Common myeloid progenitor, CD34-positive (primary cell): ENCODE measurements at regions not wholly inside any gene's neighbourhood (a gene's known extent, or its start where the extent isn't known, plus 50 kb on each side); places are given as distances from the start of the nearest gene placed in this dataset.

ENCODE experiments used
- CTCF ChIA-PET: fragments of 350-600 bp; sonication (Branson Sonifier 250); formaldehyde crosslinking; loops from one replicate; lab custom pipeline; 2021; ENCODE audit warnings: antibody characterized with exemption; lab: Charles Lee
- POLR2A ChIA-PET: fragments of 350-600 bp; sonication (Branson Sonifier 250); formaldehyde crosslinking; loops from one replicate; lab custom pipeline; 2021; ENCODE audit warnings: antibody characterized with exemption; lab: Charles Lee
- DNase-seq, 3 donors: peaks; one replicate each; pipeline versions ENCODE4 v3.0.0 to v3.0.0-alpha.2; 2013
- H3K27ac ChIP-seq, 2 experiments: 1 replicate in 1 of 2; 2 replicates in 1 of 2; pipeline ENCODE4 v1.7.0; 2013; ENCODE audit warnings: inconsistent platforms in 2 of 2, low read length in 2 of 2, mild to moderate bottlenecking in 2 of 2, low read depth in 1 of 2, moderate library complexity in 1 of 2; ENCODE audit not compliant: severe bottlenecking in 2 of 2, insufficient read depth in 1 of 2, poor library complexity in 1 of 2
- H3K27me3 ChIP-seq, 5 experiments: replicated peaks in 2 of 5; 1 replicate in 3 of 5; 2 replicates in 2 of 5; pipeline versions ENCODE4 v1.6.1 to v1.7.0; 2013; ENCODE audit warnings: low read length in 4 of 5, mild to moderate bottlenecking in 2 of 5, moderate library complexity in 2 of 5, inconsistent platforms in 1 of 5; ENCODE audit not compliant: insufficient read depth in 5 of 5, control insufficient read depth in 4 of 5
- H3K36me3 ChIP-seq, 4 experiments: 1 replicate in 2 of 4; 2 replicates in 2 of 4; pipeline versions ENCODE4 v1.6.1 to v1.7.0; 2013; ENCODE audit warnings: low read length in 3 of 4, control low read depth in 1 of 4, mild to moderate bottlenecking in 1 of 4; ENCODE audit not compliant: control insufficient read depth in 4 of 4, insufficient read depth in 4 of 4
- H3K4me1 ChIP-seq, 4 experiments: 1 replicate in 3 of 4; 2 replicates in 1 of 4; pipeline versions ENCODE4 v1.6.1 to v1.7.1; 2013; ENCODE audit warnings: low read length in 3 of 4, mild to moderate bottlenecking in 3 of 4, control low read depth in 1 of 4, inconsistent platforms in 1 of 4, moderate library complexity in 1 of 4; ENCODE audit not compliant: control insufficient read depth in 4 of 4, insufficient read depth in 4 of 4; ENCODE audit errors: control extremely low read depth in 1 of 4
- H3K4me3 ChIP-seq, 7 experiments: 1 replicate in 4 of 7; 2 replicates in 3 of 7; pipeline versions ENCODE4 v1.5.1 to v1.7.0; 2013; ENCODE audit warnings: mild to moderate bottlenecking in 7 of 7, low read length in 6 of 7, moderate library complexity in 6 of 7, inconsistent platforms in 2 of 7, low read depth in 2 of 7, control low read depth in 1 of 7; ENCODE audit not compliant: insufficient read depth in 4 of 7, control insufficient read depth in 1 of 7; ENCODE audit errors: extremely low read depth in 1 of 7
- H3K9me3 ChIP-seq, 5 experiments: 1 replicate in 4 of 5; 2 replicates in 1 of 5; pipeline versions ENCODE4 v1.6.1 to v1.7.1; 2013; ENCODE audit warnings: low read length in 4 of 5, mild to moderate bottlenecking in 2 of 5, inconsistent platforms in 1 of 5, low read depth in 1 of 5, moderate library complexity in 1 of 5; ENCODE audit not compliant: control insufficient read depth in 4 of 5, insufficient read depth in 2 of 5; ENCODE audit errors: control extremely low read depth in 1 of 5
- WGBS: methylation state at CpG from one replicate; pipeline ENCODE4 v1.1.5; 2013; ENCODE audit not compliant: insufficient coverage; 5-methylcytosine and 5-hydroxymethylcytosine counted together

DNA sequence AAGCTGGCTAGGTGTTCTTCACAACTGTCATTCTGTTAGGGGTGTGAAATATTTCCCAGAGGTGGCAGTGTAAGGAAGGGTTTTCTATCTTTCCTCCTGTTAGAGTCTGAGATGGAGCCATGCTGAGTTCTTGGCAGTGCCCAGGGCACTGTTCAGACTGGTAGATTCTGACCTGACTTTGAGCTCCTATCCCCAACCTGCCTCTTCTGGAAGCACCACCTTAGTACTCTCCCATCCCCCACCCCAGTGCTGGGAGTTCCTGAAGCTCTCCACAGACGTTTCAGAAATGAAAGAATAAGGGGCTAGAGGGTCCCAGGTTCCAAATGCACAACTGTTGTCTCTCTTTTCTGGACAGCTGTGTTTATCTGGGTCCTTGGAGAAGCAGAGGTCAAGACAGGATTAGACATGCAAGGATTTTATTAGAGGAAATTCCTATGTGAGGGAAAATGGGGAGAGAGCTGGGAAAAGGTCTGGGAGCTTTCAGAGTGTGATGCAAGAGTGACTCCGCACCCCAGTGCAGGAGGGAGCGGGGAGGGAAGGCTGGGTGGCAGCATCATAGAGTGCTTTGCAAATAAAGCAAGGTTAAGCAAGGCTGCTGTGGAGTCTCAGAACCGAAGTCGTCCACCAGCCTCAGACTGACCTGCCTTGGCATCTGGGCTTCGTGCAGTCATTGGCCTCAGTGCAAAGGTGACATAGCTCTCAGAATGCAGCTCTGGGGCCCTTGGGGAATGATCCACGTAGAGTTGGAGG, 75.5 kb downstream of the SLC4A3 start:
- ChIA-PET POLR2A (no interaction called here), CTCF (interaction anchor here (1.0 to 5.0 kb wide), 2 partner anchors 13 to 162 kb away, joined by 3 to 22 read pairs; no protein-coding TSS in a partner anchor)
- H3K36me3 ChIP-seq, result no peaks in the 10 kb centered on the region
- 89% methylated on average over 7 of the region's 7 CpGs for WGBS
- H3K4me1 ChIP-seq, result no peaks in the 10 kb centered on the region
- peaks cover 2 to 16% (median 4%) of the 10 kb centered on the region in 5 experiments for H3K27me3 ChIP-seq
- no peak overlapping the region for H3K27ac ChIP-seq
- no peaks in the 10 kb centered on the region for H3K9me3 ChIP-seq
- DNase-seq, result no peak
- no peak overlapping the region for H3K4me3 ChIP-seq

DNA sequence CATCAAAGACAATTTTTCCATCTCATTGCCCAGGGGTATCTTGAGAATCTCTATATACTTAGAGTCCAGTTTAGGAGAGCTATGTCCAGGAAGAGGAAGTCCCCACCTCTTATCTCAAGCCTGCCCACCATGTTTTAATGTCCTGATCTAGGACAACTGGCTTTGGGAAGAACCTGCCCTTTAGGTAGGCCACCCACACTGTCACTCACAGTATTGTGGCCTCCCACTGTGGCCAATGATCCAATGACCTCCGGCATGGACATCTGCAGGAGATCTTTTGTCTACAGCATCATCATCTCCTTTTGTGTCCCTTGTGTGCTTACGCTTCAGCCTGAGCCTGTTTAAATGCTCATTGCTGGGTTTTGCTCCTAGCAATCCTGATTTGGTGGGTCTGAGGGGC, 77.4 kb downstream of the SLC4A3 start:
- Histone ChIP-seq H3K4me3 (no peak overlapping the region), H3K36me3 (no peaks in the 10 kb centered on the region), H3K9me3 (no peaks in the 10 kb centered on the region), H3K27ac (no peak overlapping the region), H3K4me1 (no peaks in the 10 kb centered on the region), H3K27me3 (peaks cover 0 to 6% (median 0%) of the 10 kb centered on the region in 5 experiments)
- ChIA-PET CTCF (interaction anchor here (0.6 kb wide), 1 partner anchor 174 kb away, joined by 4 read pairs; no protein-coding TSS in a partner anchor), POLR2A (no interaction called here)
- DNase-seq, result no peak
- 91% methylated on average over 2 of the region's 2 CpGs for WGBS

DNA sequence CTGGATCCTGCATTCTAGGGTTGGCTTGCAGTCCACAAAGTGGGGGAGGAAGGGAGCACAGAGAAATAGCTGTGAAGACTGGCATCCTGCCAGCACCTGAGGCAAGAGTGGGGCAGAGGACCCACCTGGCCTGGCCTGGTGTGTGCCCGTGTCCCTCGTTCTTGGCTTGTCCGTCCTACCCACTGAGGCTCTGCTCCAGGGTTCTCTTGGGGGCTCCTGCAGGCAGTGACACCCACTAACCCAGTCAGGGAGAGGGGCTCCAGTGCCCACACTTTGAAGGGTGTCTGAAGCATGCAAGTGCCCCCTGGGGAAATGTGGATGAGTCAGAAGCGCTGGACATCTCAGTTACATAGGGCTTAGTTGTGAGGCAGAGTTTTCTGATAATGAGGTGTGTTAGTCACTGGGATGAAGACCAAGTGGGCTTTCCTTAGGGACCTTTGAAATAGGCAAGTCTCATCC, 79.4 kb downstream of the SLC4A3 start:
- no peak for DNase-seq
- peaks cover 0 to 6% (median 0%) of the 10 kb centered on the region in 5 experiments for H3K27me3 ChIP-seq
- ChIA-PET CTCF (no interaction called here), POLR2A (no interaction called here)
- WGBS, result 96% methylated on average over 4 of the region's 4 CpGs
- no peak overlapping the region for H3K4me3 ChIP-seq
- no peaks in the 10 kb centered on the region for H3K36me3 ChIP-seq
- H3K9me3 ChIP-seq, result no peaks in the 10 kb centered on the region
- H3K27ac ChIP-seq, result no peak overlapping the region
- no peaks in the 10 kb centered on the region for H3K4me1 ChIP-seq

DNA sequence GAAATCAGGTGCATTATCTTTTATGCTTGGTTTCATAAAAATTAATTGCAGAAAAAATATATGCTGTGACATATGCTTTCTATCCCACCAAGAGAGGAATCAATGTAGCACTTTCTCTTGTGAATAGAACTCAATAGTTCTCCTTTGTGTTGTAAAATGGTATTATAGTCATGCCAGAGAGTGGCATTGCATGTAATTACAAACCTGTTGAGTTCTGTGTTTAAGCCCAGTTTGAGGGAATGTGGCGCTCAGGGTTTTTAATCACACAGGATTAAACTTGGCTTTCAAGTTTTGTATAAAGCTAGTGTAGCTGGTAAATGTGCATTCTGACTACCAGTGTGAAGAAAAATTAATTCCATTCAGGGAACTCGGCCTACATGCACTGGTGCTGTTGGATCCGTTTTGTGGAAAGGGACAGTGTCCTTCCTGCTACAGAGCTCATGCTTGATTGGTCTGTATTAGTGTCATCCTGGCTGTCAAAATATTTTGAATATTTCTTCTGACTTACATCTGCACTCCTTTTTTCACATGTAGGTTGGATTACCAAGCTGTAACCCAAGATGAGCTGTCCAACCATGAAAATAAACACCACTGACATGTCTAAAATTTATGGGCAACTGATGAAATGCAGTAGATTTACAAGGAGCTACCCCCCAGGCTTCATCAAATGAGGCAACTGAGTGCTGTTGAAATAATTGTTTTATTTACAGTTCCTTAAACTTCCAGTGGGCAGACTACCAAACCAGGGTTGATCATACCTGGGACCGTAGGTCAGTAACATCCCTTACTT, 80.3 kb downstream of the SLC4A3 start:
- Histone ChIP-seq H3K36me3 (no peaks in the 10 kb centered on the region), H3K4me1 (no peaks in the 10 kb centered on the region), H3K27ac (no peak overlapping the region), H3K27me3 (peaks cover 0 to 6% (median 0%) of the 10 kb centered on the region in 5 experiments), H3K9me3 (no peaks in the 10 kb centered on the region), H3K4me3 (no peak overlapping the region)
- 100% methylated on average over 4 of the region's 4 CpGs for WGBS
- POLR2A ChIA-PET, result no interaction called here
- no peak for DNase-seq
- CTCF ChIA-PET, result no interaction called here

DNA sequence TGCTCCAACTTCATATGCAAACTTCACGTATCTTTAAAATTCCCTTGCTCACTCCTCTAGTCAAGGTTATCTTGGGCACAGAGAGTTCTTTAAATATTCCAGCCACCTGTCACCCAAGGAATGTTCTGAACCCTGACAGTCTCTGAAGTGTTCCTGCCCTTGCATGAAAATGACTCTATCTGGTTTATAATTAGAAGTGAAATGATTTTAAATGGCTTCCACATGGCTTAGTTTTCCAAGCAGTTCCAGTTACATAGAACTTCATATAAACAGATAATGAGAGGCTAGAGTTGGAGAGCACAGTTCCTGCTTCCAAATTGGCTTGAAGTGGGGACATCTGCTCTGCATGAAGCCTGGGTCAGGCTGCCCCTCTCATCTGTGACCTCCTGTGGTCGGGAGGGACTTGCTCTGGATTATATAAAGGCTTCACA, 81.9 kb downstream of the SLC4A3 start:
- H3K4me3 ChIP-seq, result no peak overlapping the region
- no peak for DNase-seq
- peaks cover 0 to 3% (median 0%) of the 10 kb centered on the region in 5 experiments for H3K27me3 ChIP-seq
- WGBS, result 89% methylated on average over 2 of the region's 2 CpGs
- ChIA-PET CTCF (no interaction called here), POLR2A (no interaction called here)
- no peaks in the 10 kb centered on the region for H3K36me3 ChIP-seq
- no peaks in the 10 kb centered on the region for H3K9me3 ChIP-seq
- no peak overlapping the region for H3K27ac ChIP-seq
- H3K4me1 ChIP-seq, result no peaks in the 10 kb centered on the region

DNA sequence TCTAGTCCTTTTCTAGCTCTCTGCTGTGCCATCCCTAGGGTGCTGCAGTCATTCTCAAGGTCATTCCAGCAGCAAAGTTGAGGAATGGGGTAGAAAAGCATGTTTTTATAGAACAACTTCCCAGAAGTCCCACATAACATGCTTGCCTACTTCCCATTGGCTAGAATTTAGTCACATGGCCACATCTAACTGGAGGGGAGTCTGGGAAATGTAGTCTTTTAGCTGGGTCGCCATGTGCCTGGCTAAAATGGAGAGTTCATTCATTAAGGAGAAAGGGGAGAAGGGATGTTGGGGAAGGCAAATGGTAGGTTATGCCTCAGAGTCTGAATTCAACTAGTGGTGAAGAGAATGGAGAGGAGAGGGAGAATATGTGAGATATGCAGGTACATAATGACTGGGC, 85.7 kb downstream of the SLC4A3 start:
- H3K4me3 ChIP-seq, result no peak overlapping the region
- no peaks in the 10 kb centered on the region for H3K4me1 ChIP-seq
- POLR2A ChIA-PET, result no interaction called here
- DNase-seq, result peak in 2 of 3 donors; percentile 2 to 5
- CTCF ChIA-PET, result no interaction called here
- H3K27me3 ChIP-seq, result peaks cover 0 to 1% (median 0%) of the 10 kb centered on the region in 5 experiments
- no peaks in the 10 kb centered on the region for H3K9me3 ChIP-seq
- 67% methylated on average over 1 of the region's 1 CpG for WGBS
- no peak overlapping the region for H3K27ac ChIP-seq
- H3K36me3 ChIP-seq, result no peaks in the 10 kb centered on the region
